GM20431 (cell line): ENCODE measurements at regions not wholly inside any gene's neighbourhood (a gene's known extent, or its start where the extent isn't known, plus 50 kb on each side); places are given as distances from the start of the nearest gene placed in this dataset.

Source experiments
- in situ Hi-C: fragments of 300-500 bp; cut with MseI, MboI; formaldehyde crosslinking; loops from one replicate; pipeline ENCODE4 v1.15.0; 2020; ENCODE audit warnings: low sequenced_read_pairs; ENCODE audit not compliant: unreplicated experiment

DNA sequence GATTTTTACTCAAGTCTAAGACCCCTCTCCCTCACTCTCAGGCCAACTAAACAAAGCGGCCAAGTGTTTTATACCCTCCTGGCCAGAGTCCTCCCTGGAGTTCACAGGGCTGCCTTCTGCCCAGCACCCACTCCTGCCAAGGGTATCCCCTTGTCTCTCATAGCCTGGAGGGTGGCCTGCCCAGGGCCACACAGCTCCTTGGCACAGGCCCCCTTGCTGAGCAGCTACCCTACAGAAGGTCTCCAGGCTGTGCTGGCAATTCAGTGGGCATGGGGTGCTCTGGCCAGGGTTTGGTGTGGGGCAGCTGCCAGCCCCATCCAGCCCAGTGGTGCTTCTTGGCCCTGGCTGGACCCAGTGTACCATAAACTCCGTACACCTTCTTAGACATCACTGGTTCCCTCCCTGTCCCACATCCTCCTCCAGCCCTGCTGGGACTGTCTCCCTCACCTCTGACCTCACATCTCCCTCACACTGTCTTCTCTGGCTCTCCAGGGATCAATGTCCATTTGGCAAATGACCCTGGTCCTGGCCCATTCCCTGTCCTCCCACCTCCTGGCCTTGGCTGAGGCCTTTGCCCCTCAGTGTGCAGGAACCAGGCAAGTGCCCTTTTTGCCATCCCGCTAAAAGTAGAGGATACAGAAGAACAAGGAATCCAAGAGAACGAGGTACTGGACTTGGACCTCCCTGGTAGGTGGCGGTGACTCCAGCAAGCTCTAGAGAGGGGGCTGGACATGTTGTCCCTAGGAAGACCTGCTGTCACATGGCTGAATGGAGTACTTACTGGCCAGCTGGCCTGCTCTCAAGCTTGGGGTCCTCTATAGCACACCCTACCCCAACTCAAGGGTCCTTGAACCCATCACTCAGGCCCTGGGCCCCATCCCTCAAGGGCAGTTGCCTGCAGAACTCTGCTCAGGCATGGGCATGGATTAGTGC lies 50.0 kb upstream of the TRPM1 start:
- in situ Hi-C loops: no loop called here

DNA sequence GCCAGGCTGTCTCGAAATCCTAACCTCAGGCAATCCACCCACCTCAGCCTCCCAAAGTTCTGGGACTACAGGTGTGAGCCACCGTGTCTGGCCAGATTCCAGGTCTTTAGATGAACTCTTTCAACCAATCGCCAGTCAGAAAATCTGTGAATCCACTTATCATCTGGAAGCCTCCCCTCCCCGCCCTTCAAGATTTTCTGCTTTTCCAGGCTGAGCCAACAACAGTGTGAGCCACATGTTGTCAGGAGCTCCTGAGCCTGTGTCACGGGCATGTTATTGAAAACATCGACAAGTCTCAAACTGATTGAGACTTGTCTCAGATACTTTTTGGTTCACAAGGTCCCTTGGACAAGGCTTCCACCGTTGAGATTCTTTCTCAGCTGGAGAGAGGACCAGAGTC lies 52.0 kb upstream of the TRPM1 start:
- in situ Hi-C loops: no loop called here

DNA sequence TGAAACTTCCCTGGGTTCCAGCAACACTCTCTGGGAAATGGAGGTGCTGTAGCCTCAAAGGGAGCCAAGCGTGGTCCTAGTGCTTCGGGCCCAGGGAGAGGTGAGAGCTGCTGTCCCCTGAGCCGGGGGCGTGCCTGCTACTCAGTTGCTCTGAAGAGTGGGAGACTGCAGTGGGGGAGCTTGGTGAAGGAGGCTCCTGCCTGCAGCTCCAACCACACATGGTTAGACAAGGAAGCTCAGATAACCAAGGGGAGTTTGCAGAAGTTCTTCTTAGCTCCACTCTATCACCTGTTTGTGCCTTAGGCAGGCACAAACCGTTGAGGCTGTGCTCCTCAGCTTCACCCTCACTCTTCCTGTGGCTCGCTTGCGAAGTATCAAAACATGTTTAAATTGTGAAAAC lies 53.6 kb upstream of the TRPM1 start:
- in situ Hi-C loops: no loop called here

DNA sequence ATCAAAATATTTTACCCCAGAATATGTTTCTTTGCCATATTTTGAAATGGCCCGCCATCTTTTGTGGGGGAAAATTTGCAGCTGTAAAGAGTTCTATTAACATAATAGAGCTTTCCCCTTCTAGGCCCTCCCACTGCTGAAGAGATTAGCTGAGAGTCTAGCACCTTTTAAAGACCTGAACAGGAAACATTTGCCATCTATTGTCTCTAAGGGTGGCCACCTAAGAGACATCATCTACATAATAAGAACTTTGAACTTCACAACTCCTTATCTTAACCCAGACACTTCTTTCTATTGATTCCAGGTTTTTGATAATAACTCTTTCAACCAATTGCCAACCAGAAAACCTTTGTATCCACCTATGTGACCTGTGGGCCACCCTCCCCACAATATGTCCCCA lies 54.7 kb upstream of the TRPM1 start:
- in situ Hi-C loops: no loop called here

DNA sequence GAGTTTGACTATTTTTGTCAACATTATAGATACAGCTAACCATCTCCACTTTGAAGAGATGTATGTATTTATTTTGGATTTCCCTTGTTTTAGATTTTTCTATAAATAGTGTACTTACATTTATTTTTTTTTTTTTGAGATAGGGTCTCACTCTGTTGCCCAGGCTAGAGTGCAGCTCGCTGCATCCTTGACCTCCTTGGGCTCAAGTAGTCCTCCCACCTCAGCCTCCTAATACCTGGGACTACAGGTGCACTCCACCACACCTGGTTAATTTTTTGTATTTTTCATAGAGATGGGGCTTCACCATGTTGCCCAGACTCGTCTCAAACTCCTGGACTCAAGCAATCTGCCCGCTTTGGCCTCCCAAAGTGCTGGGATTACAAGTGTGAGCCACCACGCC lies 55.3 kb upstream of the TRPM1 start:
- in situ Hi-C loops: no loop called here

DNA sequence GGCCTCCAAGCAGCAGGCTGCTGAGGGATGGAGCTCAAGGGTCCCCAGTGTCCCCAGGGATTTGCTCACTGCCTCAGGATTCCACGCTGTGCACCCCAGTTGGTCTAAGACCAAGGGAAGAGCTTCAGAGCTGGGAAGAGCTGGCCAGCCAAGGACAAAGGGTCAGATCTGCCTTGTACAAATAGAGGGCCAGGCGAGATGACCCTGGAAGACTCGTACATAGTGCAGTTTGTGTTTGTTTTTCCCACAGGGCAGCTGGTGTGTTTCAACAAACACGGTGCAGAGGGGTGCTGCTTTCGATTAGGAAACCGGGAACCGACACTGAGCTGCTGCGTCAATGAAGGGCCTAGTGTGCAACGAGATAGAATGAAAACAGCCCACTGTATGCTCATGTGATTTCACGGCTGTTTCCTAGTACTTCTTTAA lies 56.1 kb upstream of the TRPM1 start:
- in situ Hi-C loops: no loop called here

DNA sequence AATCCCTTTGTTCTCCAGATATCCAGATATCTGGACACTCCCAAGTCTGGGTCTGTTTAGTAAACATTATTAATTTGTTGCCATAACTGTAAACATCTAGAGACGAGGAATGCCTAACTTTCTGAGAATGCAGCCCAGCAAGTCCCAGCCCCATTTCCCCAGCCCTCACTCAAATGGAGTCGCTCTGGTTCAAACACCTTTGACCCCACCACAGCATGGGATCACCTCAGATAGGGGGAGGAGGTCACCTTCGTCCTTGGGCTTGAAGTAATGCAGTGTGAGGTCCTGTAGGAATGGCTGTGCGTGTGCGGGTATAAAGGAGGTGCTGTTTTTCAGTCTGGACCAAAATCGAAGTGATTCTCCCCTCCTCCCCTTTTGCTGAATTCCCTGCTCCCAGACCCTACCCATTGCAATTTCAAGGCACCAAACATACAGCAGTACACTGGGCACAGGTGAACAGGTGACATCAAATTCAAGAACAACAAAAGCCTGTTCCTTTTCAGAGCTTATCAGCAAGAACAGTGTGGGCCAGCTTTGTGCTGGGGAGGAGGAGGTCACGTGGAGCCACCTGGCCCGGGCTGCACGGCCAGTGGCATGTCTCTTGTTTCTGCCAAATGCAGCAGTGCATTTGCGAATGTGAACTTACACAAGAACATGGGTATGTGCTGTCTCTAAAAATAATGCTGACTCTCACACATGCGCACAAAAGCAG lies 57.5 kb upstream of the TRPM1 start:
- in situ Hi-C loops: no loop called here

DNA sequence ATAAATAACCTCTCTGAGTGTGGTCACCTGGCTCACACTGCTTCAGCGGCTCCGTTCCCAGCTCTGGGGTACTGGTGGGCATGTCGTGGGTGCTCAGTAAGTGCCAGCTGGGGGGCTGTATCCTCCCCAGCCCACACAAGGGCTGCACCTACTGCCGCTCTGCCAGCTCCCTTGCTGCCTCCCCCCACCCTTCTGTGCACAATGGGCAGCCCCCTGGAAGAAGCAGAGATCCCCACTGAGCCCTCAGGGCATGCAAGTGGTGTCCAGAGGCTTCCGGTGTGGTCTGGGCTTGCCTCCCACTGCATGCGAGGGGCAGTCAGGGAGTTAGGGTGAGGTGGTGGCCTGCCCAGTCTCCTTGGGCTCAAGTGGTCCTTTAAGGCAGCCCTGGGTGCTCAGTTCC lies 58.3 kb upstream of the TRPM1 start:
- in situ Hi-C loops: no loop called here

DNA sequence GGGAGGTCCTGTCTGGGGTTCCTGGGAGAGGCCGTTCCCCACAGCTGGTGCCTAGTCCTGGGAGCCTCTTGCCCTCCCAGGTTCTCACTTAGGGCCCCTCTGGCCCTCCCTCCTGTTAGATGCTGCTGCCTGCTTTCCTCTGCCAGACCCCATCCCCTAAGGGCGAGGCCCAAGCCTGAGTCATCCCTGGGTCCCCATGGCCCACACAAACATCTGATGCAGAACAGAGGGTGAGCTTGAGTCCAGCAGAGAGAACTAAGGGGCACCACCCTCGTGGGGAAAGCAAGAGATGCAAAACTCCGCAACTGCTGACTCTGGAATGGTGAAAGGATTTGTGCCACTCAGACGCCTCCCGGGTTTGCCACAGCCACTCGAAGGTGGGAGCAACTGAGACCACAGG lies 58.8 kb upstream of the TRPM1 start:
- in situ Hi-C loops: no loop called here

DNA sequence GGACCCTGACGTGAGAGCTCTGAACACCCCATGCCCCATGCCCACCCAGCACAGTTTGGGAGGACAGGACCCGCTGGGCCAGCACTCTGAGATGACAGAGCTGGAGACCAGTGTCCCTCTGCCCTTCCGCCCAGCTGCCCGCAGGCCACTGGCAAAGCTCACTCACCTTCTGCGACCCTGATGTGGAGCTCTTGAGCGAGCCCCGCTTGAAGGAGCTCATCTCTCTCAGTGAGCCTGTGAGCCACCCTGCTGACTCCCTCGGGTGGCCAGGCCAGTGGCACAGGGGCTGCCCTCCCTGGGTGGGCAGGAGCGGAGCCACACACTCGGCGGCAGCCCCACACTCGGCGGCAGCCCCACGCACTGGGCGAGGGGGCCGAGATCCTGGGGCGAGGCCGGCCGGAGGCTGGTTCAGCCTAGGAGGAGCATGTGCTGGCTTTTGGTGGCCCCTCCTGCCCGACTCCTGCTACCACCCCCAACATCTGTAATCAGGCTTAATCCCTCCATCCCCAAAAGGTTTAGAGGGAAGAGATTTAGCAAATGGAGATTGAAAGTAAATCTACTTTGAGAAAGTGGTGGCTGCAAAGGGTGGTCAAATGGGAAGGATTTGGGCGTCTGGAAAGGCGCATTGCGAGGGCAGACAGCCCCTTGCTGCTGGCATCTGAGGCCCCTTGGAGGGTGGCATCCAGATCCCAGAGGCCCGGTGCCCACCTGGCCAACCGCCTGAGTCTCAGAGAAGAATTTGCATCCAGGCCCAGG lies 59.4 kb upstream of the TRPM1 start:
- in situ Hi-C loops: no loop called here

DNA sequence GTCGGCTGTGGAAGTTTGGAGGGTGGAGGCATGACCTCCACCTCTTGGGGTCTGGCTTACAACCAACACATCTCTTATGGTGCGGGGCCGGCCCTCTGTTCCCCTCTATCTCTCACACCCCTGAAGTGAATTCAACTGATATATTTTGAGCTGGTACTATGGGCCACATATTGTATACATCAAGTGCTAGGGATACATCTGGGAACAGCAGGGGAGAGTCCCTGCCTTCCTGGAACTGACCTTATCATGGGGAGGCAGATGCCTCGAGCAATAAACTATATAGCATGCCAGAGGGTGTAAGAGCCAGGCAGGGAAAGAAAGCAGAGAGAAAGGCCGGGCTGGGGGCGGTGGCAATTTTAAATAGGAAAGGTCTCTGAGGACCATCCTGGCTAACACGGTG lies 60.4 kb upstream of the TRPM1 start:
- in situ Hi-C loops: no loop called here

DNA sequence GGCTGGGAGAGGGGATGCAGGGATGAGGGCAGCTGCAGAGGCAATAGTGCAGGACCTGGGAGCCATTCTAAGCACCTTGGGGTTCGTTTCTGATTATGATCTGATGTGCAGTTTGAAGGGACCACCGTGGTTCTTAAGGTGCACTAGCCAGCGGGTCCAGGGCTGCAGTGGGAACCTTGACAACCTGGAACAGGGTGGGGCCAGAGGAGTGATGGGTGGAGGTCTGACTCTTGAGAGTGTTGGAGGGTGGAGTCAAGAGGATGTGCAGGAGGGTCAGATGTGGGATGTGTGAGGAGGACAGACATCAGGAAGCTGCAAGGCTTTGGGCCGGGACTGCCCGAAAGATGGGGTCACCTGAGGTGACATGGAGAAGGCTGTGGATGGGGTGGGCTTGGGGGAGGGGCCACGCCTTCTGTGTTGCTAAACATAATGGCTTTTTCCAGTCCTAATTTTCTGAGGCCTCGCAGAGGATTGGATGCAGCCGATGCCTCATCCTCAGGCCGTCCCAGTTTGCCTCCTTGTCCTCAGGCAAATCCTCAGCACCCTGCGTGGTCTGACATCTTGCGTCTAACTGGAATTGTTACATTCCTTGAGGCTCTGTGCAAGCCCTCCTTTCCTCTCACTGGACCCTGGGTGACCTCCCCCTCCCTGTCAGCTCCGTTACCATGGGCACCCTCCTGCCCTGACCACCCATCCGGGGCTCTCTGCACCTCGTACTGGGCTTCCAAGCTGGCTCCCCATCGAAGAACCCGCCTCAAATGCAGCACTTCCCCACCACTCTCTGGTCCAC lies 61.4 kb upstream of the TRPM1 start:
- in situ Hi-C loops: no loop called here

DNA sequence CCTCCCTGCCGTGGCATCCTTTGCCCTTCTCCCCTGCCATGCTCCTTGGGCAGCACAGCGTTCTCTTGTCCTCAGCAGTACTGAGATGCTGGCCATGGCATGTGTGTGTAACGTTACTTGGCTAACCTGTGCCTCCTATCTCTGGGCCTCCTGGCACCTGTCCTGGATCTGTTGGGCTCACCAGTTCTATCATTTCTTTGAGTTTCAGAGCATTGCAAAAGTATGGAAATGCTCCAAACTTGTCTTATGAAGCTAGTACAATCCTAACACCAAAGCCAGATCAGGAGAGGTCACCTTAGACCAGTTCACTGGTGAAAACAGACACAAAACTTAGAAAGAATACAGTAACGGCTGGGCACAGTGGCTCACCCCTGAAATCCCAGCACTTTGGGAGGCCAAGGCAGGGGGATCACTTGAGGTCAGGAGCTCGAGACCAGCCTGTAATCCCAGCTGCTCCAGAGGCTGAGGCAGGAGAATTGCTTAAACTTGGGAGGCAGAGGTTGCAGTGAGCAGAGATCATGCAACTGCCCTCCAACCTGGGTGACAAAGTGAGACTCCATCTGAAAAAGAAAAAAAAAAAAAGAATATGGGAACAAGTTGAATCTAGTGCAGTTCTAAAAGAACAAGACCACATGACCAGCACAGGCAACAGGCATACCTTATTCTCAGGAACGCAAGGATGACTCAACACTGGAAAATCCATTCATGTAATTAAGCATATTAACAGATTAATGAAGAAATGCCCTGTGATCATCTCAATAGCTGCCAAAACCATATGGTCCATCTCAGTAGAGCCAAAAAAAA lies 62.4 kb upstream of the TRPM1 start:
- in situ Hi-C loops: no loop called here

DNA sequence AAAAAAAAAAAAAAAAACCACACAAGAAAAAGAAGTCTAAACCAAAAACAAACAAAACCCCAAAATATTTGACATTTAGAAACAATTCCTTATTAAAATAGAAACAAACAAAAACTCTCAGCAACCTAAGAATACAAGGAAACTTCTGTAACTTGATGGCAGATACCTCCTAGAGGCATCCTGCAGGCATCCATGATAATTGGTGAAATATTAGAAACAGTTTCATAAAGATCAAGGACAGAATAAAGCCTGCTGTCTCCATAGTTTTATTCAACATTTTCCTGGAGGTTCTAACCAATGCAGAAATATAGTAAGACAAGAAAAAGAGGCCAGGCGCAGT lies 63.0 kb upstream of the TRPM1 start:
- in situ Hi-C loops: no loop called here

DNA sequence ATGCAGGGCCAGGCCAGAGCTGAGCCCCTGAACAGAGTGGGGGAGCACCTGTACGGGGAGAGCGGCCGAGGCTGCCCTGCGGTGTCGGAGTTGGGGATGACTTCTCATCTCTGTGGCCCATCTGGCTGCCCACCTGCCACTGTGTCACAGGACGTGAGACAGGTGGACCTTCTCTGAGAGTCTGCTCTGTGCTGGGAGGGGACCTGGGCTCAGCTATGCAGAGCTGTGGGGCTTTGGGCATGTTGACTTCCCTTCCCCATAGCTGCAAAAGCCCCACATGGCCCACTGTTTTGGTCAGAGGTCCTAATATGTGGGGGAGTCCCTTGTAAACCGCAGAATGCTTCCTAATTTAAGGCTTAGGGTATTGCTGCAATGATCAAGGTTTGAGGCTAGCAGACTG lies 68.0 kb upstream of the TRPM1 start:
- in situ Hi-C loops: no loop called here

DNA sequence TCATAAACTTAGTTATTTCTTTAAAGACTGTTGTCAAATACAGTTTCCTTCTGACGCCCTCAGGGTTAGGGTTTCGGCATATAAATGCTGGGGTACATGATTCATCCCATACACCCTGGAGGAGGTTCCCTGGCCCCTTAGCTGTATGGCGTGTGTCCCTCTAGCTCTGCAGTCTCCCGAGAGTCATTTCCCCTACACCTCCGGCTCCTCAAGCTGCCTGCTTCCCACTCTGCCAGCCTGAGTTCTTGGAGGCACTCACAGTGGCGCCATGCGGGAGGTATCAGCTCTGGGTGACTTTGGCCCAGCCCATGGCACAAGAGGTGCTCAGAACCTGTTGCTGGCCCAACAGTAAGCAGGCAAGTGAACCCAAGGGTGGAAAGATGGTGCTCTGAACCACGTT lies 70.2 kb upstream of the TRPM1 start:
- in situ Hi-C loops: no loop called here

DNA sequence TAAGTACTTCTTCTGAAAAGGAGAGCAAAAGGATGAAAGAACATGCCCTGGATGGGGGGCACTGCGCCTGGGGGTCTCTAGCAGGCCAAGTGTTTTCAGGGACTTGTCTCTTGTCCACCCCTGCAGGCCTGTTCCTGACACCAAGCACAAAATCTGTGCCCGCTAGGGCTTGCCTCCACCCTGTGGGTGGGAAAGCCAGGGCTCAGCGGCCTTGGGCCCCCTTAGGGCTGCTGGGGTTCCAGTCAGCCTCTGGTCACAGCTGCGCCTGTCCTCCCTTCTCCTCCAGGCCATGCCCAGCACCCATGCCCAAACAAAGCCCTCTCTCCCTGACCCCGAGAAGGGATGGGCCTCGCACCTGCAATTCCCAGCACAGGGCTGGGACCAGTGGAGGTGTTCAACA lies 71.1 kb upstream of the TRPM1 start:
- in situ Hi-C loops: no loop called here

DNA sequence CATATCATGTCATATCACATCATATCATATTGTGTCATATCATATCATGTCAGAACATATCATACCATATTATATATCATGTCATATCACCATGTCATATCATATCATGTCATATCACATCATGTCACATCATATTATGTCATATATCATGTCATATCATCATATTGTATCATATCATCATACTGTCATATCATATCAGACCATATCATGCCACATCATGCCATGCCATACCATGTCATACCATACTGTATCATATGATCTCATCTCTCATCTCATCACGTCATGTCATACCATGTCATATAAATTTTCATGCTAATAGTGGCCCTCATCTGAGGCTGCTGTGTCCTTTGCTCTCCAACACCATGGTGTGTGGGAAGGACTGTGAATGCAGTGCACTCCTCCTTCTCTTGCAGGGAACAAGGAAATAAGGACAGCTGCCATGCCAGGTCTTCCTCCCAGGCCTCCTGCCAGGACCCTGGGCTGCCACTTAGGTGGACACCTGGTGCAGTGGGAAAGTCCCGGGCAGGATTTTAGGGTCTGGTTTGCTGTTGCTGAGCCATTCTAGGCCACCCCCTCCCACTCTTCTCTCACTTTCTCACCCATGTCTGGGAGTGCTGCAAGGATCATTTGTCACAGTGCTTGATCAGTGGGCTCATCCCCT lies 72.4 kb upstream of the TRPM1 start:
- in situ Hi-C loops: no loop called here

DNA sequence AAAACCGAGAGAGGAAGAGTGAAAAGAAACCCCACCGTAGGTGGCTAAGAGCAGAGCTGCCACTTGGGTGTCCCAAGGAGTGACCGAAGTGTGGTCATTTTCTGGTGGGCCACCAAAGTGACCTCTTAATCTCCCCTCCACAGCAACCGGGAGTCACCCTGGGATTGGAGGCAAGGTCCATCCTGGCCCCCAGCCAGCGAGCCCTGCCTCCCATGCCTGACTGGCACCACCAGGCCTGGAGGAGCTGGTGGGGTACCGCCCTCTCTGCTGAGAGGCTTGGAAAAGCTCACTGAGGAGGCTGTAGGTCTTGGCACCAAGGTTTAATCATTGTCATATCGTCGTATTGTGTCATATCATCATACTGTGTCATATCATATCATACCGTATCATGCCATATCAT lies 74.0 kb upstream of the TRPM1 start:
- in situ Hi-C loops: no loop called here
